HG03097 (cell line): ENCODE measurements at regions not wholly inside any gene's neighbourhood (a gene's known extent, or its start where the extent isn't known, plus 50 kb on each side); places are given as distances from the start of the nearest gene placed in this dataset.

Experiments
- ATAC-seq: cut with Tn5 transposase; IDR thresholded peaks from one replicate; pipeline ENCODE4 v1.9.1; 2021; ENCODE audit not compliant: unreplicated experiment, low FRiP score

DNA sequence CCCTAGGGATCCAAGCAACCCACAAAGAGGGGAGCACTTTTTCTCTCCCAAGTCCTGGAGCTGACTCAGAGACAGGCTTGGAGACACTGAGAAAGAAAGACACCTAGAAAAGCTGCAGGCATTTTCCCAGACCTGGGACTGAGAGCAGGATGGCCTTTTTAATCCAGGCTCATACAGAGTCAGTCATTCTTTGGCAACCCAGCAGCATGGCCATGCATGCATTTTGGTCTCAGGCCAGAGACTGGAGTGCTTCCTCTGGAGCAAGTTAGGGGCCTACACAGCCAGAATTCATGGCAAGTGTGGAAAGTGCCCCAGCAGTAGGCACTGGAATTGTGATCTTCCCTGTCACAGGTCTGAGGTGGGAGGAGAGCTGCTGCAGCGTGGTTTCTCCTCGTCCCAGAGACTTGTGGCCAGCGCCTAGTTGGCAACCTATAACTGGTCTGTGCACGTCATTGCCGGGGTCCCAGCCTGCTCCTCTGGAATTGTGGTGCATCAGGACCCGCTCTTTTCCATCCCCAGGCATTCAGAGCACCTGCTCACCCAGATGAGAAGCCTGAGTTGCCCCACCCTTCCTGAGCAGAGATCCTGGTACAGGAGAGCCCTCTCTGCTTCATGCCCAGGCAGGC lies 231.9 kb upstream of the RAB6C start:
- ATAC-seq: no peak

DNA sequence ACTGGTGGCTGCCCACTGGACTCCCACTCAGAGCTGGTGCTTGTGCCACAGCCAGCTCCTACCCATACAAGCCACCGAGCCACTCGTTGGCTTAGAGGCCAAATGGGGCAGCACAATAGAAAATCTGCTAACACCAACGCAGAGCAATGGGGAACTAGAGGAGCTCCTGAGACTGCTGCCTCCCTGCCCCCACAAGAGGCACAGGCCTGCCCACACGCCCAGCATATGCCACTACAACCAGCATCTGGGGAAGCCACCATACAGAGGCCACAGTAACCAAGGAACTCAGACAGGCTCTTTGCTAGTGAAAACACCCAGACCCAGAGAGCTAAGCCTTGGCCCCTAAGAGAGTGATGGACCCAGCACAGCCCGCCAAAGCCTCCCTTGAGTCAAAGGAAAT lies 231.2 kb upstream of the RAB6C start:
- ATAC-seq: no peak

DNA sequence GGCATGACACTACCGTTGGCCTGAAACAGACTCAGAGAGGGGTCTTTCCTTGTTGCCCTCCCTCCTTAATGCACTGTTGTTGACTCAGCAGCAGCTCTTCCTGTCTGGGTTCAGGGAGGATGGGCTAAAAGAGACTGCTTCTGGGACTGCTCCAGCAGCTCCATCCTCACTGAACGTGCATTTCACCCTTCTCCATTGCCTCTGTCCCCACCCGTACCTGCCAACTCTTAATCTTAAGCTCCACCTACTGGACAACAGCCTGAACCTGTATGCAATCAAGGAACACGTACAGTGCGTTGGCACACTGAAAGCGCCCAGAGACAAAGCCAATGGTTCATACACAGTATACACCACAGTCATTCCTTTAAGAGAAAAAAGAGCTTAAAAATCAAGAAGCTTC lies 230.8 kb upstream of the RAB6C start:
- ATAC-seq: no peak

DNA sequence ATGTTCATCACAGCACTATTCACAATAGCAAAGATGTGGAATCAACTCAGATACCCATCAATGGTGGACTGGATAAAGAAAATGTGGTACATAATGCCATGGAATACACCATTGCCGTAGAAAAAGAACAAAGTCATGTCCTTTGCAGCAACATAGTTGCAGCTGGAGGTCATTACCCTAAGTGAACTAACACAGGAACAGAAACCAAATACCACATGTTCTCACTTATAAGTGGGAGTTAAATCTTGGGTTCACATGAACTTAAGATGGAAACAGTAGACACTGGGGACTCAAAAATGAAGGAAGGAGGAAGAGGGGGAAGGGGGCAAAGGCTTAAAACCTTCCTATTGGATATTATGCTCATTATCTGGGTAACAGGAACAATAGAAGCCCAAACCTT lies 228.1 kb upstream of the RAB6C start:
- no peak for ATAC-seq

DNA sequence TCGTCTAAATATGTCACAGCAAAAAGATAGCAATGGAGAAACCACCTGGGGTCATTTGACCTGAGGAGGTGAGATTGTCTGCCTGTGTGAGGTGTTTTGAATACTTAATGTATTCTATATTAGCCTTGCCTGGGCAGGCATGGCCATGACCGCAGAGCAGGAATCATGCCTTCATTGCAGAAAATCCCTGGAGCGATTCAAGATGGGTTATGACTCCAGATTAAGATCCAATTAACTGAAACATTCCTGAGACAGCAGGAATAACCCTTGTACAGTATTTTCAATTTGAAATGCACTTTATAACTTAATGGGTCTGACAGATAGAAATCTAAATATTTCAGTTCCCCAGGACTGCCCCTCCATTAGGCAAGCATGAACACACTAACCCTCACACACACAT lies 227.3 kb upstream of the RAB6C start:
- no peak for ATAC-seq

DNA sequence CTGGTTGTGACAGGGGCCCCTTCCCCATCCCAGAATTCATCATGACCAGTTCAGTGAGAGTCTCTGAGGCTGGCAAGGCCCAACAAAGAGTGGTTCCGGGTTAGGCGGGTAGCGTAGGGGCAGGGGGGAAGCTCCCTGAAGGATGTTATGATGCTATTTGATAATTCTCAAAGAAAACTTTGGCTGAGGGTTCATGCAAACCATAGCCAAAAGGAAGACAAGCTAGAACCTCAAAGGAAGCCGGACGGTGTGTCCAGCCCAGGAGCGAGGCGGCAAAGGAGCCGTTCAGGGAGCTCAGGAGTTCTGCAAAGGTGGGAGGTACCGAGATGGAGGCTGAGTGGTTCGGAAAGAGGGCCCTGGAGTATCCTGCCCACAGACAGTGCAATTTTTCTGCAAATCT lies 226.8 kb upstream of the RAB6C start:
- no peak for ATAC-seq

DNA sequence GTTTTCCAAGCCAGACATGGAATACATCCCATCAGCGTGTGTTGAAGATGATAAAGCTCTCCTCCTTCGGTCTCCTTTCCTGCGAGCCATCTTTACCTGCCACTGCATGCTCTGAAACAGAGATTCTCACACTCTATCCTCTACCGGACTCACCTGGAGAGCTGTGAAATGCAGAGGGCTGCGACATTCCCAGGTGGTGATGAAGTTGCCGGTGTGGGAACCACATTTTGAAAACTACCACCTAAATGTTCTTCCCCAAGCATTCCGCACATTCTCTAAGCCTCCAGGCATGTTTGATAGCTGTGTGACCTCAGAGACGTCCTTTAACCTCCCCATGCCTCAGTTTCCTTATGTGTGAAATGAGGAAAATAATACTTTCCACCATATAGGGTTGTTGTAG lies 226.2 kb upstream of the RAB6C start:
- no peak for ATAC-seq

DNA sequence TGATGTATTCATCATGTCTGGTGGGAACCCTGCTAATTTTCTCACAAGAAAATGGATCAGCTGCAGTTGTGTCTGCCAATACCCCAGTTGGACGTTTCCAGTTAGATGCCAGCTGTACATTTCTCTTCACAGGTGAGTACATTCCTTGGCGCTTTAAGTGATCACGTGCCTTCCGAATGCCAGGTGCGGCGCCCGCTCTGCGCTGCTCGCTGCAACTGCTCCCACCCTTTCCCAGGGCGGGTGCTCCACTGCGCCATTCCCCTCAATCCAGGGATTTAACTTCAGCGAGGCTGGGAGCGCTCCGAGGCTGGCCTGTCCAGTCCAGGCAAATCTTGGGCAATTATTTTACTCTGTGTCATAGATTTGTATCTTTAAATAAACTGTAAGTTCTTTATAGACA lies 225.0 kb upstream of the RAB6C start:
- no peak for ATAC-seq

DNA sequence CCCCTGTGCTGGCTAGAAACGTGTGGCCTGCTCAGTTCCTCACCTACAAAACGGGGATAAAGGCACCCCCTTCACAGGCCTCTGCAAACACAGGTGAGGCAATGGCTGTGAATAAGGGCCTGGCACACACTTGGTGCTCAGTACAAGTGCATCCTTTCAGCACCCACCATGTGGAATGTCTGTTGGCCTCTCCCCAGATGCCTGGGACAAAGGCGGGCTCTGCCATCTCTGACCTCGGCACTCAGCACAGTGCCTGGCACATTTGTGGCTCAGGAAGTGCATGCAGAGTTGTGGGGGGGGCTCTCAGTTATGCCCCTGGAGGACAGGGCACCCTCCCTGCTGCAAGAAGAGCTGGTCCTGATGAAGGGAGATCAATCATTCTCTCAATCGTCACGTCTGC lies 224.6 kb upstream of the RAB6C start:
- no peak for ATAC-seq

DNA sequence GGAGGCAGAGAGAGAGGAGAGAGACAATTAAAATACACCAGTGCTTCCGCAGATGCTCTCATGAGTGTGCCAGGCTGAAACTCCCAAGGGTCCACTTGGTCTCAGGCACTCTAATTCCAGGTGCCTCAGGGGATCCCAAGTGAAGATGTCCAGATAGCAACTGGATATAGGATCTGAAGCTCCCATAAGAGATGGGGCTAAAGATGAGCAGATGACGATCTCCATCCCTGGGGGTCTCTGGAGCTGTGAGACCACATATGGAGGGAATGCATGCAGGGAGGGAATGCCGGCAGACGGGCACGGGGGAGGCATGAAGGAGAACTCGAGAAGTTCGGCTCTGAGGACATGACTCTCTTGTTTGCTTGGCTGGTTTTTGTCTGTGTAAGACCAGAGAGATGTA lies 223.7 kb upstream of the RAB6C start:
- no peak for ATAC-seq

DNA sequence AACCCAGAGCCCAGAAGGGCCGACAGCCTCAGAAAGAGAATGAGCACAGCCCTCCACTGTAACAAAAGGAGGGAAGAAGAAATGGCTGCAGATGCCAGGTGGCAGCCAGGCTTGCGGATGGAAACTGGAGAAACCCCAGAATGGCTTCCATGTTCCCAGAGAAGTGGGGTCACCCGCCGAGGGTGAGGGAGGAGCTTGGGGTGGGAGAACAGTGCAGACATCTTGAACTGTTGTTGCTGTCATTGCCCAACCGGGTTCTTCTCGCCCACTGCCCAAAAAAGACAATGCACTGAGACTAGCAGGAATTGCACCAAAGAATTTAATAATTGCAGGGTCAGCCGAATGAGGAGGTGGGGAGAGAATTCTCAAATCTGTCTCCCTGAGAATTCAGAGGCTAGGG lies 223.2 kb upstream of the RAB6C start:
- ATAC-seq: no peak

DNA sequence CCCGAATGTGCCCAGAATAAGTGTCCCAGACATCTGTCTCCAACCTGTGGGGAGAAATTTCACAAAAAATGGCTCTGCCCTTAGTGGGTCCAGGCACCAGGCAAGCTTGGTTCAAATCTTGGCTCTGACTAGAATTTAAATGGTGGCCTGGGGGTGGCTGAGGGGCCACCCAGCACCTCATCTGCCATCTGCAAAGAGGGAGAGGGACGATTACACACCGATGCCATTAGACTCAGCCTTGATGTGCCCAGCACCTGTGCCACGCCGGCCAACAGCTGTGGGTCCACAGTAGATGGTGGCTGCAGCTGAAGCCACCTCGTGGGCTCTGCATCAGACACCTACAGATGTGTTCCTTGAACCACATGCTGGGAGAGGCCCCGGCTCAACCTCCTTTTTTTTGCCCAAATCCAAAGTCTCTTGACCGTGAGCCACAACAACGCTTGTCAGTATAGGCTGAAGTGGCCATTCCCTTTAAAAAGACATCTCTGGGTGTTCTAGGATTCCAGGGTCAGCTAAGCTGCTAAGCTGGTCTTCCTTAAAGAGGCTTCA lies 222.0 kb upstream of the RAB6C start:
- ATAC-seq: no peak

DNA sequence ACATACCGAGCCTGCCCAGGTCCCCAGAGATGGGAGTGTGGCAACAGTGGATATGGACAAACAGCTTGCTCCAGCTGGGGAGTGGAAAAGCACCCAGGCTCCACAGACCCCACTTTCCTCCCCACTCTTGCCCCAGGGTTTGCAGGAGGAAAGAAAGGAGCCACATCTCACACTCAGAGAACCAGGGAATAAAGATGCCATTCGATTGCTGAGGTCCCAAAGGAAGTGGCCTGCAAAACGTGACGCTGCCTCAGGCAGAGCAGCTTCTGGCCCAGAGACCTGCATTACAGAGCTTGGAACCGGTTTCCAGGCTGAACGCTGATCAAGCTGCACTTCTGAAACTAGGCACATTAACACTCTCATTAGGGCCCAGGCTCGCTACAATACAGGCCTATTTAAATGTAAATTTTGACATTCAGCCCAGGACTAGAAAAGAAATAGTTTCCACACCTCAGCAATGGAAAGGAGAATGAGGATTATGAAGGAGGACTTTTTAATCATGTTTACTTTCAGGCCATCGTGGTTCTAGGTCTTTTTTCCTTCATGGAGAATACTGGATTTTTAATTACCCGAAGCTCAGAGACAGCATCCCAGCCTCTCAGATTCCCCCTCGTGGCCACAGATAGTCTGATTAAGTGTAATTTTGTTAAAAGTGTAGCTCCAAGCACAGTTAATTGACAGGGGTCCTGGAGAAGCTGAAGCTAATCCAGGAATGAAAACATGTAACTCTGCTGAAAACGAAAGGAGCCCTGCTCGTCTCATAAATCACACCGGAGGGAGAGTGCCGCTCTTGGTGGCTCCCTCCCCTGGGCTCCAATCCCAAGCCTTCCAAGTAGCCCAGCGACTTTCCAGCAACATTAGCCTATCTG lies 221.3 kb upstream of the RAB6C start:
- ATAC-seq: no peak

DNA sequence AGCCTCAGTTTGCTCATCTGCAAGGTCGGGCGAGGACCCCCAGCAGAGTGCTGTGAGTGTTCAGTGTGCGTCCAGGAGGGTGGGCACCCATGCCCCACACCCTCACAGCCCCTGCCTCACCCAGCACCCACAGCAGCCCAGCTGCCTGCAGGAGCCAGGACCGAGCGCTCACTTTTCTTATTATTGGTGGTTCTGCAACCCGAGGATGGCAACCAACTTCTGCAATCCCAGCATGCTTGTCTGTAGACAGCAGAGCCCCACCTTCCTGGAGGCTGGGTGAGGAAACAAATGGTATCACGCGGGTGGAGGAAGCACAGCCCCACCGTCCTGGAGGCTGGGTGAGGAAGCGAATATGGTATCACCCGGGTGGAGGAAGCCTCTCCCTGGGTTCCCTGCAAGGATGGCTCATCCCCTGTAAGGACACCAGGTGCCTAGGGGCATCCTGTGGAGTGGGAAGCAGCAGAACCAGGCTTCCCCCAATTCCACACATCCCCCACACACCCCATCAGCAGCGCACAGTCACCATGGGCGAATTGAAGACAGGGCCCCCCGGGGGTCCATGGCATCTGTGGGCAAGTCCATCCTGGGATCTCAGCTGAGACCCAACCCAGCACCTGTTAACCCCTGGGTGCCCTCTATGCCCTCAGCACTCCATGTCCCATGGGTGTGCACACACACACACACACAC lies 220.5 kb upstream of the RAB6C start:
- ATAC-seq: no peak

DNA sequence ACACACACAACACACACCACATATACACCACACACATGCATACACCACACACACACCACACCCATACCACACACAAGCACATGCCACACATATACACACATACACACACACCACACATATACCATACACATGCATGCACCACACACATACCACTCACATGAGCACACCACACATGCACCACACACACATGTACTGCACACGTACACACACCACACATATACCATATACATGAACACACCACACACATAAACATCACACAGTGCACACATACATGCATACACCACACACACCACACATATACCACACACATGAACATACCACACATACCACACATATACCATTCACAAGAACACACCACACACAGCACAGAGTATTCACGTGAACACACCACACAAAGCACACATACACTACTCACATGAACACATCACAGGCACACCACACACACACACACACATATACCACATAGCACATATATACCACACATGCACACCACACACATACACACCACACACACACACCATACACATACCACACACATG lies 219.9 kb upstream of the RAB6C start:
- no peak for ATAC-seq

DNA sequence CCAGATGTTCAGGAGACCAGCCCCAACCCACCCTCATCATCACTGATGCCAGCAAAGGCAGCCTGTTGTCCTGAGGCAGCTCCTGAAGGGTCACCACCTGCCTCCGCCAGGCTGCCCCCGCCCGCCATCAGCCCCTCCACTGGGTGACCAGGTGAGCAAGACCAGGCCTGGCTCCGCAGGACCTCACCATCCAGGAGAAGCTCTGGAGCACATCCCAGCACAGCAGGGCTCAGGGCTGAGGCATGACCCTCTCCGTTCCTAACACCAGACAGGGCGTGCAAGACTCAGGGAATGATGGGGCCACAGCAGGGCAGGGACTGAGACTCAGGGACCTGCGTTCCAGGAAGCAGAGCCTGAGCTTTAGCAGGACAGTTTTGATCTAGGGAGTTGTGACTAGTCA lies 218.8 kb upstream of the RAB6C start:
- ATAC-seq: no peak

DNA sequence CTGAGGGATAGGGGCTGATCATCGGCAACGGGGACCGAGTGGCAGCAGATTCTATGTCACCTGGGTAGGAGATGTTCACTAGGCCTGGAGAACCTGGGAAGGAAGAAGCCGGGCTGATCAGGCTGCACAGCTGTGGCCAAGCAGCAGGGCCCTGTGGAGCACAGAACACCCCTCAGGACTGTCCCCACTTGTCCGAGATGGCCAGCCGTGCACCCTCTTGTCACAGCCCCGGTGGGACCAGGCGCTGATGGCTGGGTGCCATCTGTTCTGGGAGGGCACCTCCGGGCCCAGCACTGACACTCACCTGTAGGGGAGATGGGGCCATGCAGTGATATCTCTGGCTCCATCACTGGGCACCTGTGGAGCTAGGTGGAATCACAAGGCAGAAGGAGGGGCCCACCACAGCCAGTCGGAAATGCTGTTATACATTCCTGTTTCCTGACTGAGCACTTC lies 217.9 kb upstream of the RAB6C start:
- no peak for ATAC-seq

DNA sequence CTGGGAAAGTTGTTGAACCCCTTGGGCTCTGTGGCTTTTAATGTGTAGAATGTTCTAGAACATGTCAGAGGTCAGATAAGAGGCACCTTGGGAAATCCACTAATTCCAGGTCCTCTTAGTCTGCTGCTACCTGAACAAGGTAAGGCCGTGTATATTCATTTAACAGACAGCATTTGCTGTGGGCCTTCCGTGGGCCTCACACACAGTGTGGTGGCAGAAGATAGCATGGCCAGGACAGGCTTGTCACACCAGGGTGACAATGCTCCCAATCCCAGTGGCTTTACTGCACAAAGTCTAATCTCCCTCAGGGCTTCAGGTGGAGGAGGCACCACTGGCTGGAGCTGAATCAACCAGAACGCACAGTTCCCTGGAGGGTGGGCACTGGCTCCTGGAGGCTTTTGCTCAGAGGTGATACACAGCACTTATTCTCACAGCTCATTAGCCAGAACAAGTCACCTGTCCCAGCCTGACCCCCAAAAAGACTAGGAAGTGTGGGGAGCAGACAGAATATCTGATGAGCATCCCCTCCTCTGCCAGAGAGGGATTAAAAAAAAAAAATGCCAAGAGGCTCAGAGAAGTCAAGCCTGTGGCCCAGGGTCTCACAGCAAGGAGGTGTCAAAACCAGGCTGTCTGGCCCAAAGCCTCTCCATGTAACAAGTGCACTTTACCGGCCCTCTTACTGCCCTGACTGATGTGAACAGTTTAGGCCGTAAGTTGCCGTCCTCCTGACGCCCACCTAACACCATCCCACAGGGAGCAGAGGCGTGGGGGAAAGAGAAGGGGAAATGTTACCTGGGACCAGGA lies 216.9 kb upstream of the RAB6C start:
- ATAC-seq: no peak

DNA sequence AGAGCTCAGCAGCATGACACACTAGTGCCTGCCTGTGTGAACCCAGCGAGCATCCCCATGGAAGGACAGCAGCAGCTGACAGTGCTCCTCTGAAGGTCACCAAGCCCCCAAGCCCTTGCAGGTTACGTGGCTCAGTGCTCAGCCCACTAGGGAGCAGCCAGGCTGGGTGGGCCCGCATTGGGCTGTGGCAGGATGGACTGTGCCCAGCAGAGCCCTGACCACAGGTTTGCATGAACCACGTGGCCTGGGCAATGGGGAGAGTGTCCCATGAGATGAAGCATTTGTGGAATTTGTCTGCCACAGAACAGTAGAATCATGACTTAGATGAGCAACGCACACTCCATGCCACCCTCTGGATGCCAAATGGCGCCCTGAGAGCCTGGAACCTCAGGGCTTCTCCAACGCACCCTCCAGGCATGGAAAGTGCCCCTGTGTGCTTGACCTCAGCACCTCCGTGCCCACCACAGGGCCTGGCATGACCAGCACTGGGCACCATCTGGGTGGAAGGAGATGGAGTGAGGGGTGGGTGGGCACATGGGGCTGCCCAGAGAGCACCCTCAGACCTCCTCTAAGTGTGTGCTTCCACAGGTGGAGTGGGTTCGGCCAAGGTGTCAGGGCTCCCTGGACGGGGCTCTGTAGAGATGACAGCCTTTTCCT lies 216.1 kb upstream of the RAB6C start:
- no peak for ATAC-seq

DNA sequence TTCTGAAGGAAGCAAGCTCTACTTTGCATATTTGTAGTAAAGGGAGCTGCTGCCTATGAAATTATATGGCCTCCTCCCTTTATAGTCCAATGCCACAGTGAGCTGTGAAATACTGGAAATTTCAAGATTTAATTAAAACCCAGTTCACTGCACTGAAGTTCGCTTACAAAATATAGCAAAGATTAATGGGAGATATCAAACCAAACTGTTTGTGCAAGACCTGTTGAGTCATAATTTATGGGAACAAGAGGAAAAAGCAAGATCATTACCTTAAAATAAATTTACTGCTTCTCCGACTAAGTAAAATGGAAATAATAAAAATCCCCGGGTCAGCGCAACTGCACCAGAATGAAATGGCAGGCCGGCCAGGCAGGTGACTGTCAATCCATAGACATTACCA lies 215.5 kb upstream of the RAB6C start:
- no peak for ATAC-seq
